AG08396 (cell line): ENCODE measurements at regions not wholly inside any gene's neighbourhood (a gene's known extent, or its start where the extent isn't known, plus 50 kb on each side); places are given as distances from the start of the nearest gene placed in this dataset.

Experiments
- DNase-seq: peaks from one replicate; pipeline ENCODE4 v3.0.0; 2012; ENCODE audit warnings: low spot score, mixed read lengths

GRCh38 chr2:145321344-145321743 lies 801.4 kb upstream of the ZEB2 start:
- no peak for DNase-seq

GRCh38 chr2:145316496-145316895 lies 796.6 kb upstream of the ZEB2 start:
- DNase-seq = no peak

- no peak for DNase-seq
Measured at GRCh38 chr2:145315053-145315452, 795.1 kb upstream of the ZEB2 start.

- DNase-seq = no peak
Measured at GRCh38 chr2:145314119-145314633, 794.3 kb upstream of the ZEB2 start.

DNA sequence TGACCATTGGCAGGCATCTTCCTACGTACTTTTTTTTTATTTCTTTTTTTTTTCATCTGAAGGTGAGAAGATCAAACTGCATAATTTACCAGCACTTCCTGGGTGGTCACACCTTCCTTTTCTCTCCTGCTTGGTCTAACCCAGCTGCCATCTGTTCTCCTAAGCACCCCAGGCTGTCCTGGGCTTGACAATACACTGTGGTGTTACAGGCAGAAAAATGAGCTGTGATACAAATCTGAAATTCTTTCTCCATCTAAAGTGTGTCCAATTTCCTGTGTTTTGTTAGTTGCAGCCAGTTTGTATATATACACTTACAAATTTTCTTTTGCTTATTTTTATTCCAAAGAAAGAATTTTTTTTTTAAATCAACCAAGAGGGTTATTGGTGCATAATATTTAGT lies 786.0 kb upstream of the ZEB2 start:
- no peak for DNase-seq

DNA sequence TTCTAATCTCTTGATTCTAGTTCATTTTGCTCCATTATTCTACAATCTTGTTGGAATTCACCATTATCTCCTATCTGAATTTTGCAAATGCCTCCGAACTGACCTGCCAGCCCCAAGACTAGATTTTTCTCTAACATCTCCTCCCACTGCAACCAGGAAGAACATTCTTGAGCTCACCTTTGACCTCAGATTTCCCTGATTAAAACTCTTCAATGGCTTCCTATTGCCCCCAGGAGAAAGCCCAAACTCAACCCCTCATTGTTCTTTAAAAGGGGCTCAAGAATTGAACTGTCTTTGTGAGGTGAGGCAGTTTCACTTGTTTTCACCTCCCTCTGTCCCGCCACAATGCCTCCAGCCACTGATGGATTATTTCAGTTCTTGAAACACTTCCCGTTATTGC lies 784.6 kb upstream of the ZEB2 start:
- no peak for DNase-seq

- no peak for DNase-seq
Measured at GRCh38 chr2:145303536-145303935, 783.6 kb upstream of the ZEB2 start.

- DNase-seq = no peak
Measured at GRCh38 chr2:145302886-145303285, 783.0 kb upstream of the ZEB2 start.

- DNase-seq = no peak
Measured at GRCh38 chr2:145302451-145302850, 782.5 kb upstream of the ZEB2 start.

- no peak for DNase-seq
Measured at GRCh38 chr2:145299368-145299767, 779.4 kb upstream of the ZEB2 start.

DNA sequence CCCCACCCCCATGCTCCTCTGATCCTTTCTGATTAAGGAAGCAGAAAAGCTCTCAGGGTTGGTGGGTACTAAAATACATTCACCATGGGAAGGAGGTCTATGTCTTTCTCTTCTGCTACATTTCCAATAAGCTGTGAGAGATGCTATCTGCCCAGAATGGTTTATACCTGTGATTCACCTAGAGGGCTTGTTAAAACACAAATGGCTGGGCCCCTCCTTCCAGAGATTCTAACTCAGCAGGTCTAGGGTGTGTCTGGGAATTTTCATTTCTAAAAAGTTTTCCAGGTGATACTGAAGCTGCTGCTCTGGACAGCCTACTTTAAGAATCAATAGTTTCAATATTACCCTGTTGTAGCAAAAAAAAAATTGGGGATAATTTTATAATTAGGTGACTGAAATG lies 772.2 kb upstream of the ZEB2 start:
- no peak for DNase-seq

GRCh38 chr2:145290986-145291385 lies 771.1 kb upstream of the ZEB2 start:
- DNase-seq = no peak

DNA sequence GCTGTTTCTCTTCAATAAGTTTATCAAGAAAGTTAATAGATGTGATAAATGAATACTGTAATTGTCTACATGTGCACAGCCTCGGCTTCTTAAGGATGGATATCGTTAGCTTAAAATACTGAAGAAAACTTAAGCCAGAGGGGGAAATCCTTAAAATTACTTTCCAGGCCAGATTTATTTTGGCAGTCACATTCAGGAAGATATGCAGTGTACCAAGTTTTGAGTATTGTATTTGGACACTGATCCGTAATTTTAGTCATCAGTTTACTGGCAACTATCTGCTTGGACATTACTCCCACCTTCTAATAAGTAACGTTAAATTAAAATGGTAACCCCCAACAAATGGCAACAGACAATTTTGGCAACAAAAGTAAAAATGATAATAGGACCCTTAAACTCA lies 770.0 kb upstream of the ZEB2 start:
- DNase-seq = no peak

GRCh38 chr2:145288650-145289496 lies 769.0 kb upstream of the ZEB2 start:
- no peak for DNase-seq

GRCh38 chr2:145287736-145288135 lies 767.8 kb upstream of the ZEB2 start:
- DNase-seq = no peak

DNA sequence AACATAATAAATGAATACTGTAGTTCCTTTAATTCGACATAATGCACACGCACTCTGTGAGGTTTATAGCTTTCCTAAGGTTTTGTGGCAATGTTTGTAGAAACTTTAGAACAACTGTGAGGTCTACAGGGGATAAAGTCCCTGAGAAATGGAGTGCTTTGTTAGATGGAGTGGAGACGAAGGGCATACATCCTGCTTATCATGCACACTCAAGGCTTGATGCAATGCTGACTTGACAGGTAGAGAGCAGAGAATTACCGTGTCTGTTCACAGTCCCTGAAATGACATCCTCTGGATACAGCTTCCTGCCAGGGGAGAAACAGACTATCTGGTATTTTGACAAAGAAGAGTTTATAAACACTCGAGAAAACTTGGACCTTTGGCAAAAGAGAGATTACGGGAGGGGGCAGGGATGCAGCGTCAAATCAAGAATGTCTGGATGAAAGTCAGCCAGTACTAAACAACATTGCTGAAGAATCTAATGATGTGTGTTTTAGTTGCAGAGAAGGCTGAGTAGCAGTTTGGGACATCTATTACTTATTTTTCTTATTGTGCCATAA lies 766.9 kb upstream of the ZEB2 start:
- no peak for DNase-seq

DNA sequence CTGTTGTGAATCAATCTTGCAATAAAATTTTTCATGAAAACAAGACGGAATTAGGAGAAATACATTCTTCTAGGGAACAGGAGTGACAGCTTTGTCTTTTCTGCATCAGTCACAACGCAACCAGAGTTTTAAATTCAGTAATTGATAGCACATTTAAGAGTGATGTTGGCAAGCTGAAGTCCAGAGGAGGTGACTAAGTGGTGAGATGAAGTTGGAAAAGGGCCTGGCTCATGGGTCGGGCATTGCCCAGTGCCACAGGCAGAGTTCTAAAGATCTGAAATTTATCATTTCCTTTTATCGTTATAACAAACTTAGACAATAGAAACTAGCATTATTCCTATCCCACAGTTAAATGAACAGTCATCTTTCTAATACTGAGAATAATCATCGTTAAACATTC lies 764.6 kb upstream of the ZEB2 start:
- DNase-seq = no peak

DNA sequence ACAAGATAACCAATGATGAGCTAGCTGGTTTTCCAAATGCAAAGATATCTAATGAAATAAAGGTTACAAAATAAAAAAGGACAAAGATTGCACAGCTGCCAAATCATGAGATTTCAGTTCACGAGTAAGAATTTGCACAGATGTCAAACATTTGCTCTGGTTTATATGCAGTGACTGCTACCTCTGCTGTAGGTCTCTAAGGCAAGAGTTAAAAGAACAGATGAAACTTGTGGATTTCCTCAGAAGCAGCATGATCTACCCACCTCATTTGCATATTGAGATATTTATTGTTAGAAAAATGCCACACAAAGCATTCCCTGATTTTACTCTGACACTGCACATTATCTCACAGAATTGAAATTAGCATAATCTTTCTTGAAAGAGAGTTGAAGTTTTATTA lies 763.2 kb upstream of the ZEB2 start:
- no peak for DNase-seq

GRCh38 chr2:145277922-145278321 lies 758.0 kb upstream of the ZEB2 start:
- DNase-seq = peak; percentile 7

DNA sequence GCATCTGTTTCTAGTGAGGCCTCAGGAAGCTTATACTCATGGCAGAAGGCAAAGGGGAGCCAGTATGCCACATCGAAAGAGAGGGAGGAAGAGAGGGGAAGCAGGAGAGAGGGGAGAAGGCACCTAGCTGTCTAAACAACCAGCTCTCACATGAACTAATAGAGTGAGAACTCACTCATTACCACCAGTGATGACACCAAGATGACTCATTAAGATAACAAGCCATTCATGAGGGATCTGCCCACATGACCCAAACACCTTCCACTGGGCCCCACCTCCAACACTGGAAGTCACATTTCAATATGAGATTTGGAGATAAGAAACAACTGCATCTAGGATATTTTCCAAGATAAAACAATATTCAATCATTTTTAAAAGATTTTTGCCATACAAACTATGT lies 753.9 kb upstream of the ZEB2 start:
- DNase-seq = no peak

DNA sequence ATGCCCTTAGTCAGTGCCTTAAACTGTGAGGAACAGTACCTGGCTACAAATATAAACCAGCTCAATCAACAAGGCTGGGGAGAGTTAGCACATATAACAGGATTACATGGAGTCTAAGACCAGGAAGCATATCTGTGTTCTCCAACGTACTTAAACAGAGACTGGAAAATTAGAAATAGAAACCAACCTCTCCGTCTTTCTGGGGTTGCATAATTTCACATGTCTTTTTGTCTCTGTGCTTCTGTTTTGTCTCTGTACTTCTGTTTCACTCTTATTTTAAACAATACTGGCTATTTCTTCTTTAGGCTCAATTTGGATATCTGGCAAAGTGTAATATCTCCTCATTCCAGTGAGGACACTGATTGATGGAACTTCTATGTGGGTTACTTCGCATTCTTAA lies 749.0 kb upstream of the ZEB2 start:
- no peak for DNase-seq

DNA sequence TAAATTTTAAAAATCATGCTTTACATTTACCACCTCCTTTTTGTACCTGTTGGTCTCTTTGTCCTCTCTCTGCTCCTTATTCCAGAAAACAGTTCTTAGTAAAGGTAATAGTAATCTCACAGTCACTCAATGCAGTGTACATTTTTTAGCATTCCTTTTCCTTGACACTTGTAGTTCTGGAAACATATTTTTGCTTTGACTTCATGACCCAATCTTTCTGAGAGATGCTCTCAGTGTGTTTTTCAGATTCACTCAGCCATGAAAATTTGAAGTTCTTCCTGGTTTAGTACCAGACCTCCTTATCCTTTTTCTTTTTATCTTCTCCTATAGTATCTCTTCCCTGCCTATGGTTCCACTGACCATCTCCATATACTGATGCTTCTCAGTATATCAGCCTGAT lies 747.5 kb upstream of the ZEB2 start:
- DNase-seq = no peak

DNA sequence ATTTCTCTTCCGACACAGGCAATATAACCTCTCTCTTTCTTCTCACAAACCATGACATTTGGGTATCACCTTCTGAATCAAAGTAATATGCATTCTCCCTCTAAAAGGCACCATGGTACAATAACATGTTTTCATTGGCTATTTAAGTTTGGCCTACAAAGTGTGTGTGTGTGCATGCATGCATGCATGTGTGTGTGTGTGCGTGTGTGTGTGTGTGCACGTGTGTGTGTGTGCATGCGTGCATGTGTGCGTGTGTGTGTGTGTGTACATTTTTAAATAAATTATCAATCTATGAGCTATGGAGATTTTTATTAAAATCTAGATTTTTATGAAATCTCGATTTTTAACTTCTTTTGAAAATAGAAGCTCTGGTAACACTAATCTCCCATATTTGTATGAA lies 745.3 kb upstream of the ZEB2 start:
- no peak for DNase-seq

- no peak for DNase-seq
Measured at GRCh38 chr2:145260674-145261073, 740.8 kb upstream of the ZEB2 start.
